ENCODE measurements at regions not wholly inside any gene's neighbourhood (a gene's known extent, or its start where the extent isn't known, plus 50 kb on each side); places are given as distances from the start of the nearest gene placed in this dataset.

DNA sequence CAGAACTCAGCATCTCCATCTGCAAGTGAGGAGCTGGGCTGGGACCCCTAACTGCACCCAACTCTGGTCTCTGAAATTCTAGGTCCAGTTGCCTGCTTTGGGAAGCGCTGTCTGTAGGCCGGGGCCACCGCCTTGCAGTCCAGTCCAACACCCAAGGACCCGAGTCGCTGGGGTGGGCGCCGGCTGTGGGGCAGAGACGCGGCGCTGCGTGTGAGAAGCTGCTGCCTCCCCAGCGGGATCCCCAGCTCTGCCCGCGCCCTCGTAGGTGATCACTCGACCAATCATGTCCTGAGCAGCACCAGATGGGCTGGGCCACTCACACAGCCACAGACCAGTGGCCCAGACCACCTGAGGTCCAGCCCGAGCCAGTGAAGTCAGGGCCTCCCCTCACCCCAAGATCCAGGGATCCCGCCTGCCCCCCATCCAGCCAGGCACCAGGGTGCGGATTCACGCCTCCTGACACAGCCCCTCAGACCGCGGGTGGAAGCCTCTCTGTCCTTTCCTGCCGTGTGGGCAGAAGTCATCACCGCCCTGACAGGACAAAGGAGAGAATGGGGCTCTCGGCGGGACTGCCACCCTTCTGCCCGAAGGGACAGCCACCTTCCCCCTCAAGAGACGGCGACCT is 67.4 kb upstream of the ADGRA1 start:
- DNase-seq (ENCODE audit: low read depth), result no peak
- TF ChIP-seq, protein P1, sequence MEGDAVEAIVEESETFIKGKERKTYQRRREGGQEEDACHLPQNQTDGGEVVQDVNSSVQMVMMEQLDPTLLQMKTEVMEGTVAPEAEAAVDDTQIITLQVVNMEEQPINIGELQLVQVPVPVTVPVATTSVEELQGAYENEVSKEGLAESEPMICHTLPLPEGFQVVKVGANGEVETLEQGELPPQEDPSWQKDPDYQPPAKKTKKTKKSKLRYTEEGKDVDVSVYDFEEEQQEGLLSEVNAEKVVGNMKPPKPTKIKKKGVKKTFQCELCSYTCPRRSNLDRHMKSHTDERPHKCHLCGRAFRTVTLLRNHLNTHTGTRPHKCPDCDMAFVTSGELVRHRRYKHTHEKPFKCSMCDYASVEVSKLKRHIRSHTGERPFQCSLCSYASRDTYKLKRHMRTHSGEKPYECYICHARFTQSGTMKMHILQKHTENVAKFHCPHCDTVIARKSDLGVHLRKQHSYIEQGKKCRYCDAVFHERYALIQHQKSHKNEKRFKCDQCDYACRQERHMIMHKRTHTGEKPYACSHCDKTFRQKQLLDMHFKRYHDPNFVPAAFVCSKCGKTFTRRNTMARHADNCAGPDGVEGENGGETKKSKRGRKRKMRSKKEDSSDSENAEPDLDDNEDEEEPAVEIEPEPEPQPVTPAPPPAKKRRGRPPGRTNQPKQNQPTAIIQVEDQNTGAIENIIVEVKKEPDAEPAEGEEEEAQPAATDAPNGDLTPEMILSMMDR (IDR thresholded peaks at IDR 0.05; ENCODE audit: low read length, missing control alignments), result no peak

DNA sequence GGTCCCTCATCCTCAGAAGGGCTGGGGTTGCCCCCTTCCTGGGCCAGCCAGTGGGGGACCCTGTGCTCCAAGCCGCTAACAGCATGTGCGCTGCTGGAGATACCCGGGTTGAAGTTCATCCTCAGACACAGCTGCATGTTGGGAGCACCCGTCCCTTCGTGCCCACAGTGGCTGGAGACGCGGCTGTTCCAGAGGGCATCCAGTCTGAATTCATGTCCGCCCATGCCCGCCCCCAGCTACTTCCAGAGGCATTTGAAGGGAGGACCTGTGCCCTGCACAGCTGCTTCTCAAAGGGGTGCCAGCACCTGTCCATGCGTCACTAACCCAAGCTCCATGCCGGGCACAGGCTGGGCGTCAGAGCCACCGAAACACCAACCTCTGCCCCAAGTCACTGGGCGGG is 68.1 kb upstream of the ADGRA1 start:
- DNase-seq (ENCODE audit: low read depth), result no peak
- TF ChIP-seq, protein P1 (IDR thresholded peaks at IDR 0.05; ENCODE audit: low read length, missing control alignments), result no peak
- H3K4me3 ChIP-seq (replicated peaks; ENCODE audit: low read depth, low read length), result no peak overlapping the region

More for the DNA sequence above, 67.4 kb upstream of the ADGRA1 start:
- no peak overlapping the region for H3K4me3 ChIP-seq (replicated peaks; ENCODE audit: low read depth, low read length)

DNA sequence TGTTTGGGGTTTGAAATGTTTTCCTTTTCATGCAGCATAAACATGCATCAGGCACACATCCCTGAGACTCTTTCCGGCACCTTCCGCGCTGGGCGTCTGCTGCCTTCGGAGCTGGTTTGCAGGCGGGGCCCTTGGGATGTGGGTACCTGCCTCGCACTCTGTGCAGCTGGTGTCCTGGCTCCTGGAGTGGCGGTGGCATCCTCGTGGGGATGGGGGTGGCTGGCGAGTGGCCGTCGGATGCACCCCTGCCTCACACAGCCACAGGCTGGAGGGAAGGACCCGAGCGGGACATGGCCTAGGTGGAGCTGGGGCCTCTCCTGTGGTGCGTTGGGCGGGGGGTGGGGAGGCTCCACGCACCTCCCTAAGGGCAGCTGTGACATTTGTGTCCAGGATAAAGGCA is 68.5 kb upstream of the ADGRA1 start:
- no peak overlapping the region for H3K4me3 ChIP-seq (replicated peaks; ENCODE audit: low read depth, low read length)
- TF ChIP-seq, protein P1 (IDR thresholded peaks at IDR 0.05; ENCODE audit: low read length, missing control alignments), result no peak
- no peak for DNase-seq (ENCODE audit: low read depth)

DNA sequence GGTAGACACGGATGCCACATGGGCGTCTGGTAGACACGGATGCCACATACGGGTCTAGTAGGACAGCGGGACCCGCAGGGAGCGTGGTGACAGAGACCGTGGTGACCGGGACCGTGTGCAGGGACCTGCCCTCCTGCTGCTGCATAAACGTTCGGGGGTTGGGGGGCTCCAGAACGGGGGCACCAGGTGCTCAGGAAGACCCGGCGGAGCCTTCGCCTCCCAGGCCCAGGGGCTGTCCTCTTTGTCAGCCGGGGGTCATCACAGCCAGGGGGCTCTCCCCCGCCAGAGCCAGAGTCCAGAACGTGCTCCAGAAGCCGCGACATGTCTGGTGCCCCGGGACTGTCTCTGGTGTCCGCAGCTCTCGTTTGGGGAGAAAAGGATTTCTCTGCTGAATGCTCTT is 69.2 kb upstream of the ADGRA1 start:
- H3K4me3 ChIP-seq (replicated peaks; ENCODE audit: low read depth, low read length), result no peak overlapping the region
- DNase-seq (ENCODE audit: low read depth), result no peak
- TF ChIP-seq, protein P1 (IDR thresholded peaks at IDR 0.05; ENCODE audit: low read length, missing control alignments), result no peak

DNA sequence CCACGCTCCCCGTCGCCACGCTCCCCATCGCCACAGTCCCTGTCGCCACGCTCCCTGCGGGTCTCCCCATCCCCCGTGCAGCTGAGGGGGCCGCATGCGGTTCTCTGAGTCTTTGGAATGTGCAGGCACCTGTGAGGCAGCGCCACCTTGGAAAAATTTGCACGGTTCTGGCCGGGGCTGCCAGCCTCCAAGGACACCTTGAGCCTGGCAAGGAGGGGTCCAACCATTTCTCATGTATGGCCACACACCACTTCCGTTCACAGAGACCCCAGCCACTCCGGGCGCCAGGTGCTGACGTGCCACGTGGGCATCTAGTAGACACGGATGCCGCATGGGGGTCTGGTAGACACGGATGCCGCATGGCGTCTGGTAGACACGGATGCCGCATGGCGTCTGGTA is 70.5 kb upstream of the ADGRA1 start:
- no peak overlapping the region for H3K4me3 ChIP-seq (replicated peaks; ENCODE audit: low read depth, low read length)
- DNase-seq (ENCODE audit: low read depth), result no peak
- TF ChIP-seq, protein P1 (IDR thresholded peaks at IDR 0.05; ENCODE audit: low read length, missing control alignments), result no peak

DNA sequence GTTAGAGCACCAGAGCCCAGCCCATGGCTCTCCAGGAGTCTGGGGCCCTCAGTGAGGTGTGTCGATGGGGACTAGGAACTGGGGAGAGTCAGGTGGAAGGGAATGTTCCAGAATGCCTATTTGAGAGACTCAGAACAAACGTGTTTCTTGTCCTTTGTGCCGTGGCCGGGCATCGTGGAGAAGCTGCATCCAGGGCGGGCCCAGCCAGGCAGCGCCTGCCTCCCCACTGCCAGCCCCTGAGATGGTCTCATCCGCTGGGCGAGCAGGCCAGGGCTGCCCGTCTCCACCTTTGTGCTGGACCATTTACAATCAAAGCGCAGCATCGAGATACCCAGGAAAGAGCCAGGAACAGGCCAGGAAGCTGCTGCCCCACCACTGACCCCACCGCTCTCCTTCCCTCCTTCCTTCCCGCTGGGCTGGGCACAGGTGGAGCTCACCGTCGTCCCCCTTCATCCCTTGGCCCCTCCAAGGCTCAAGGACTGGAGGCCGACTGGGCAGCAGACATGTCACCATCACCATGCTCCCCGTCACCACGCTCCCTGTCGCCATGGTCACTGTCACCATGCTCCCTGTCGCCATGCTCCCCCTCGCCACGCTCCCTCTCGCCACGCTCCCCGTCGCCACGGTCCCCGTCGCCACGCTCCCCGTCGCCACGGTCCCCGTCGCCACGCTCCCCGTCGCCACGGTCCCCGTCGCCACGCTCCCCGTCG is 71.1 kb upstream of the ADGRA1 start:
- TF ChIP-seq, protein P1 (IDR thresholded peaks at IDR 0.05; ENCODE audit: low read length, missing control alignments), result no peak
- no peak overlapping the region for H3K4me3 ChIP-seq (replicated peaks; ENCODE audit: low read depth, low read length)
- DNase-seq (ENCODE audit: low read depth), result no peak
